ENCODE measurements at regions not wholly inside any gene's neighbourhood (a gene's known extent, or its start where the extent isn't known, plus 50 kb on each side); places are given as distances from the start of the nearest gene placed in this dataset.

- H3K27ac ChIP-seq (ENCODE audit: low read depth, low read length, severe bottlenecking) = no peak overlapping the region
- H3K4me3 ChIP-seq (ENCODE audit: extremely low read depth, insufficient read depth, low read length, poor library complexity, severe bottlenecking) = no peak overlapping the region
- WGBS, 2 experiments (ENCODE audit: insufficient coverage in 2 of 2) = 84 to 87% methylated on average over 5 to 8 of the region's 15 CpGs
- no peaks in the 10 kb centered on the region for H3K9me3 ChIP-seq (ENCODE audit: control insufficient read depth, low read length)
- H3K4me1 ChIP-seq (ENCODE audit: control insufficient read depth, insufficient read depth, low read length, poor library complexity, severe bottlenecking) = peaks cover 2% of the 10 kb centered on the region
- H3K36me3 ChIP-seq (ENCODE audit: control insufficient read depth, insufficient read depth, low read length) = no peaks in the 10 kb centered on the region
Observed at GRCh38 chrX:39875834-39876628, 221.7 kb downstream of the BCOR start.

DNA sequence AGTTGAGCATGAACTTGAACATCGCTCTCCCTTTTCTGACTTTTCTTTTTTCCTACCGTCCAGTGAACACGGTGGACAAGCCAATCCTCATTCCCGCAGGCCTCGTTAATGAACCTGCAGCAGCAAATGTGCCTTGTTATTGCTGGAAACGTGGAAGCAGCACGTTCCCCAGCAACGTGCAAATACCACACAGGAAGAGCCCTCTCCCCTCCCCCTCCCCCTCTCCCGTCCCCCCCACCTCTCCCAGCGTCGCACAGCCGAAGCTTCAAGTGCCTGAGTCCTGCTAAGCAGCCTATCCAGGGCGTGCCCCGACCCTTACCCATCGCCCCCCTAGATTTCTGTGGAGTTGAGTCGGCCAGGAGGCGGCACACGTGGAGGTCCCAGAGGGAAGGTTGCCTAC, 219.9 kb downstream of the BCOR start:
- Histone ChIP-seq H3K4me1 (ENCODE audit: control insufficient read depth, insufficient read depth, low read length, poor library complexity, severe bottlenecking) (peaks cover under 1% of the 10 kb centered on the region), H3K9me3 (ENCODE audit: control insufficient read depth, low read length) (no peaks in the 10 kb centered on the region), H3K27ac (ENCODE audit: low read depth, low read length, severe bottlenecking) (no peak overlapping the region), H3K36me3 (ENCODE audit: control insufficient read depth, insufficient read depth, low read length) (no peaks in the 10 kb centered on the region), H3K4me3 (ENCODE audit: extremely low read depth, insufficient read depth, low read length, poor library complexity, severe bottlenecking) (no peak overlapping the region)
- 85 to 92% methylated on average over 4 to 6 of the region's 18 CpGs for WGBS, 2 experiments (ENCODE audit: insufficient coverage in 2 of 2)

- no peaks in the 10 kb centered on the region for H3K4me1 ChIP-seq (ENCODE audit: control insufficient read depth, insufficient read depth, low read length, poor library complexity, severe bottlenecking)
- no CpG with 5 or more reads among the region's 3 CpGs for WGBS, 2 experiments (ENCODE audit: insufficient coverage in 2 of 2)
- H3K27ac ChIP-seq (ENCODE audit: low read depth, low read length, severe bottlenecking) = no peak overlapping the region
- H3K36me3 ChIP-seq (ENCODE audit: control insufficient read depth, insufficient read depth, low read length) = no peaks in the 10 kb centered on the region
- no peaks in the 10 kb centered on the region for H3K9me3 ChIP-seq (ENCODE audit: control insufficient read depth, low read length)
- no peak overlapping the region for H3K4me3 ChIP-seq (ENCODE audit: extremely low read depth, insufficient read depth, low read length, poor library complexity, severe bottlenecking)
Observed at GRCh38 chrX:39883666-39884065, 214.1 kb downstream of the BCOR start.

DNA sequence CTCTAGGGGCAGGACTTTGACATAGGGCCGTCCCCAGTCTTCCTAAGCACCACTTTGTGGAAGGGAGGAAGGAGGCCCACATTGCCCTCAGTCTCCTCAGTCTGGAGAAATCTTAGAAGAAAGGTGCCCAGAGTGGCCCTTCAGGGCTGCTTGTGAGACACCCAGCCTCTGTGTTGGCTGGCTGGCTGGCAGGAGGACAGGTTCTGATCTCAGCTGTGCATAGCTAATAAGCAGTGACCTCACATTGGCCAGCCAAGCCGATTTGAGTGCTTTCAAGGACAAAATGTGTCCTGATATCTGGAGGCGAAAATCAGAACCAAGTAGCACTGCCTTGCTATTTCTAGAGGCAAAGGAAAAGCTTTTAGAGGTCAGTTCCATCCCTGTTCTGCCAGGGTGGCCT, 211.5 kb downstream of the BCOR start:
- H3K4me3 ChIP-seq (ENCODE audit: extremely low read depth, insufficient read depth, low read length, poor library complexity, severe bottlenecking) = no peak overlapping the region
- 94 to 100% methylated on average over 2 of the region's 3 CpGs for WGBS, 2 experiments (ENCODE audit: insufficient coverage in 2 of 2)
- H3K4me1 ChIP-seq (ENCODE audit: control insufficient read depth, insufficient read depth, low read length, poor library complexity, severe bottlenecking) = no peaks in the 10 kb centered on the region
- H3K9me3 ChIP-seq (ENCODE audit: control insufficient read depth, low read length) = no peaks in the 10 kb centered on the region
- no peaks in the 10 kb centered on the region for H3K36me3 ChIP-seq (ENCODE audit: control insufficient read depth, insufficient read depth, low read length)
- H3K27ac ChIP-seq (ENCODE audit: low read depth, low read length, severe bottlenecking) = no peak overlapping the region

- WGBS, 2 experiments (ENCODE audit: insufficient coverage in 2 of 2) = 90 to 100% methylated on average over 1 of the region's 1 CpG
- Histone ChIP-seq H3K4me1 (ENCODE audit: control insufficient read depth, insufficient read depth, low read length, poor library complexity, severe bottlenecking) (no peaks in the 10 kb centered on the region), H3K36me3 (ENCODE audit: control insufficient read depth, insufficient read depth, low read length) (no peaks in the 10 kb centered on the region), H3K27ac (ENCODE audit: low read depth, low read length, severe bottlenecking) (no peak overlapping the region), H3K9me3 (ENCODE audit: control insufficient read depth, low read length) (no peaks in the 10 kb centered on the region), H3K4me3 (ENCODE audit: extremely low read depth, insufficient read depth, low read length, poor library complexity, severe bottlenecking) (no peak overlapping the region)
Observed at GRCh38 chrX:39888730-39889129, 209.0 kb downstream of the BCOR start.

- H3K4me3 ChIP-seq (ENCODE audit: extremely low read depth, insufficient read depth, low read length, poor library complexity, severe bottlenecking) = no peak overlapping the region
- H3K9me3 ChIP-seq (ENCODE audit: control insufficient read depth, low read length) = no peaks in the 10 kb centered on the region
- H3K27ac ChIP-seq (ENCODE audit: low read depth, low read length, severe bottlenecking) = no peak overlapping the region
- no peaks in the 10 kb centered on the region for H3K36me3 ChIP-seq (ENCODE audit: control insufficient read depth, insufficient read depth, low read length)
- H3K4me1 ChIP-seq (ENCODE audit: control insufficient read depth, insufficient read depth, low read length, poor library complexity, severe bottlenecking) = peaks cover 3% of the 10 kb centered on the region
- WGBS, 2 experiments (ENCODE audit: insufficient coverage in 2 of 2) = 67% methylated on average over 1 of the region's 1 CpG; no CpG with 5 or more reads in 1 of the 2 experiments
Observed at GRCh38 chrX:39889704-39890103, 208.1 kb downstream of the BCOR start.

- Histone ChIP-seq H3K4me3 (ENCODE audit: extremely low read depth, insufficient read depth, low read length, poor library complexity, severe bottlenecking) (no peak overlapping the region), H3K4me1 (ENCODE audit: control insufficient read depth, insufficient read depth, low read length, poor library complexity, severe bottlenecking) (peaks cover 5% of the 10 kb centered on the region), H3K36me3 (ENCODE audit: control insufficient read depth, insufficient read depth, low read length) (no peaks in the 10 kb centered on the region), H3K9me3 (ENCODE audit: control insufficient read depth, low read length) (no peaks in the 10 kb centered on the region), H3K27ac (ENCODE audit: low read depth, low read length, severe bottlenecking) (no peak overlapping the region)
- WGBS, 2 experiments (ENCODE audit: insufficient coverage in 2 of 2) = 81 to 98% methylated on average over 5 of the region's 8 CpGs
Observed at GRCh38 chrX:39890807-39891206, 207.0 kb downstream of the BCOR start.

GRCh38 chrX:39891781-39892180, 206.0 kb downstream of the BCOR start:
- 93% methylated on average over 2 of the region's 3 CpGs for WGBS, 2 experiments (ENCODE audit: insufficient coverage in 2 of 2)
- Histone ChIP-seq H3K9me3 (ENCODE audit: control insufficient read depth, low read length) (no peaks in the 10 kb centered on the region), H3K27ac (ENCODE audit: low read depth, low read length, severe bottlenecking) (no peak overlapping the region)

DNA sequence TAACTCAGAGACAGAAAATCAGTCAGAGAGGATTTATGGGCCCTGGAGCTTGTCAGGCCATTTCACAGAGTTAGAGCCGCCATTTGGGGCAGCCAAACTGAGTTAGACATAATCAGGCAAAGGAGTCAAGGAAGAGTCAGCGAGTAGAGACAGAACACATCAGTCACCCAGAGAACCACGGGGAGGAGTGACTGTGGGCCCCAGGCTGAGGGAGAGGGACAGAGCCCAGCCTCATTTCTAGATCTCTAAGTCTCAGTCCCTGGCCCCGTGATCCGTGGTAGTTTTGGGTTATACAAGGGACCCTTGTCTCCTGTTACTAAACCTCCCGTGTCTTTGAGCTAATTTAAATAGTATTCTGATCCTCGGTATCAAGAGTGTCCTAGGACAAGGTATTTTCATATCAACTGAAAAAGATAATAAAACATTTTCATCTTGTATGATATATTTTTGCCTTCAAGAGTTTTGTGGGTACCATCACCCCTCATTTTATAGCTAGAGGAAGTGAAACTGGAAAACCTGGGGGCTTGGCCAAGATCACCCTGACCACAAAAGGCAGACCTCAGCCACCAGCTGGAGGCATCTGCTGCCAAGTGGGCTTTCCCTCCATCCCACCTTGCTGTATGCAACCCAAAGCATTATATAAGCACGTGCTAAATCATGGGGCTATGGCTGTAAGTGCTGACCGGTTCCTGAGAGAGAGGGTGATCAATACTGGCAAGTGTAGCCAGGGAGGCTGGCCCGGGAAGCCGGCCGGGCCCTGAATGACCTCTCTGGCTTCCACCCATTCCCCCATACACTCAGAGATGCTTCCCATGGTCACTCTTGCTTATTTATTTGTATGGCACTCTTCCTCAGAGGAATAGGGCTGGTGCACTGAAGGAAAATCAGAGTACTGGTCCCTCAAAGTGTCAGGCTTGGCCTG, 204.1 kb downstream of the BCOR start:
- Histone ChIP-seq H3K36me3 (ENCODE audit: control insufficient read depth, insufficient read depth, low read length) (no peaks in the 10 kb centered on the region), H3K4me1 (ENCODE audit: control insufficient read depth, insufficient read depth, low read length, poor library complexity, severe bottlenecking) (peaks cover 20% of the 10 kb centered on the region), H3K9me3 (ENCODE audit: control insufficient read depth, low read length) (no peaks in the 10 kb centered on the region), H3K27ac (ENCODE audit: low read depth, low read length, severe bottlenecking) (no peak overlapping the region), H3K4me3 (ENCODE audit: extremely low read depth, insufficient read depth, low read length, poor library complexity, severe bottlenecking) (no peak overlapping the region)
- 100% methylated on average over 2 of the region's 12 CpGs for WGBS, 2 experiments (ENCODE audit: insufficient coverage in 2 of 2)

More at GRCh38 chrX:39891781-39892180, 206.0 kb downstream of the BCOR start:
- Histone ChIP-seq H3K4me3 (ENCODE audit: extremely low read depth, insufficient read depth, low read length, poor library complexity, severe bottlenecking) (no peak overlapping the region), H3K4me1 (ENCODE audit: control insufficient read depth, insufficient read depth, low read length, poor library complexity, severe bottlenecking) (peaks cover 5% of the 10 kb centered on the region), H3K36me3 (ENCODE audit: control insufficient read depth, insufficient read depth, low read length) (no peaks in the 10 kb centered on the region)

GRCh38 chrX:39894683-39895082, 203.1 kb downstream of the BCOR start:
- Histone ChIP-seq H3K4me3 (ENCODE audit: extremely low read depth, insufficient read depth, low read length, poor library complexity, severe bottlenecking) (no peak overlapping the region), H3K9me3 (ENCODE audit: control insufficient read depth, low read length) (no peaks in the 10 kb centered on the region), H3K36me3 (ENCODE audit: control insufficient read depth, insufficient read depth, low read length) (no peaks in the 10 kb centered on the region), H3K4me1 (ENCODE audit: control insufficient read depth, insufficient read depth, low read length, poor library complexity, severe bottlenecking) (peaks cover 21% of the 10 kb centered on the region), H3K27ac (ENCODE audit: low read depth, low read length, severe bottlenecking) (no peak overlapping the region)
- WGBS, 2 experiments (ENCODE audit: insufficient coverage in 2 of 2) = no CpG with 5 or more reads among the region's 4 CpGs

Data from mesodermal cell (in vitro differentiated cells).